Dedifferentiated amniotic fluid mesenchymal stem cell (primary cell): ENCODE measurements at regions not wholly inside any gene's neighbourhood (a gene's known extent, or its start where the extent isn't known, plus 50 kb on each side); places are given as distances from the start of the nearest gene placed in this dataset.

Source experiments
- DNase-seq: peaks from one replicate; pipeline ENCODE4 v3.0.0-alpha.2; 2016; ENCODE audit errors: extremely low spot score

DNA sequence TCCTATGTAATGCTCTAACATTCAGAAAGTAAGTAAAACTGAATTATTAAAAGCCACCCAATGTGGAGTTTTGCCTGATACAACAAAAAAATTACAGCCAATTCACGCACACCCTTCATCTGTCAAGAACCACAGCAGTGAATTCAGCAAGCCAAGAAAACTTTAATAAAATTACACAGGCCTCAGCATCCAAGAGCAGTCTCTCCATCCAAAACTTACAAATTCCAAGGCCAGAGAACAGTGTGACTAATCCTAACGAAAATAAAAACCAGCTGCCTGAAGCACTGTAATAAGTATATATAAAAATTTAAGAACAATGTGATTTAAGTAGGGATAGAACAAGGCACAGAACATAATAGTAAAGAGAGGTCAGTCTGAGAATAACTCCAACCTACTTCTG is 54.2 kb downstream of the SIX6 start:
- peak; percentile 86 for DNase-seq

- DNase-seq, result peak; percentile 69
Measured at GRCh38 chr14:60565211-60565610, 56.3 kb downstream of the SIX6 start.

GRCh38 chr14:60566101-60566500 is 57.2 kb downstream of the SIX6 start:
- DNase-seq, result no peak

GRCh38 chr14:60573943-60574495 is 65.1 kb downstream of the SIX6 start:
- peak; percentile 90 for DNase-seq

DNA sequence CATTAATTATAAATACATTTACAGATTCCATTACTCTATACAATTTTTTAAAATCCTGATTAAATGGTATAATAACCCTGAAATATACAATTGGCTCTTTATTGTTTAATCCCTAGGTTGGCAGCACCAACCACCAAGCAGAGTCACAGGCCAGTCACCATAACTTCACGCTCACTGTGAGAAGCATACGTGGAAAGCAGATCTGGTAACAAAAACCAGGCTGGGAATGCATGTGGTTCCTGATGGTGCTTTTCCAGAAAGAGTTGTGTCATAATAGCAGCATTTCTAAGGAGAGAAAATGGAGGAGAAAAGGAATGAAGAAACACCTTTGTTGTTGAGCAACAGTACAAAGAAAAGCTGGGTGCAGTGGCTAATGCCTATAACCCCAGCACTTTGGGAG is 66.1 kb downstream of the SIX6 start:
- DNase-seq, result no peak

DNA sequence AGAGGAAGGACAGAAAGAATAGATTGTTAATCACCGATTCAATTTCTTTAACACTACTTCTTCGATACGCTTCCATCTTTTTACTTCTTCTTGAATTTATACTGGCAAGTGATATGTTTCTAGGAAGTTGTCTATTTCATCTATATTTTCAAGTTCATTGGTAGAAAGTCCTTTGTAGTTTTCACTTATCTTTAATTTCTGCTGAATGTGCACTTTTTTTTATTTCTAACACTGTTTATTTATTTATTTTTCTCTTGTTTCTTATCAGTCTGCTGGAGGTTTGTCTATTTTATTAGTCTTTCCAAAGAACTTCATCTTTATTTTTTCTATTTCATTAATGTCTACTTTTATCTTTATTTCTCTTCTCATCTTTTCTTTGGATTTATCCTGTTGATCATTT is 63.6 kb downstream of the SIX1 start:
- DNase-seq, result no peak

DNA sequence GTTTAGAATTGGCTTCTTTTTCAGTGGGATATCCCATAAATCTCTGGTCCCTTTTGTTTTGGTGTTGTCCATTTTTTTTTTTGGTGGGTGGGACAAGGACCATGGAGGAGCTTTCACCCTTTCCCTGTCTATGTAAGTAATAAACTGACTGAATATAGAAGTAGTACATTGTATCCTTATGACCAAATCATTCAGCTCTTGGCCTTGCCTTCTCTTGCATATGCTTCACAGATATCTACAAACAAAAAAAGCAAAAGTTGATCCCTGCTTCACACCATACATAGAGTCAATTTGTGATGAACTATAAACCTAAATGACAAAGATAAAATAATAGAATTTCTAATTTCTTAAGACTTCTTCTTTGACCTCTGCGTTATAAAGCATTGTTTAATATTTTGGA is 59.8 kb downstream of the SIX1 start:
- no peak for DNase-seq

DNA sequence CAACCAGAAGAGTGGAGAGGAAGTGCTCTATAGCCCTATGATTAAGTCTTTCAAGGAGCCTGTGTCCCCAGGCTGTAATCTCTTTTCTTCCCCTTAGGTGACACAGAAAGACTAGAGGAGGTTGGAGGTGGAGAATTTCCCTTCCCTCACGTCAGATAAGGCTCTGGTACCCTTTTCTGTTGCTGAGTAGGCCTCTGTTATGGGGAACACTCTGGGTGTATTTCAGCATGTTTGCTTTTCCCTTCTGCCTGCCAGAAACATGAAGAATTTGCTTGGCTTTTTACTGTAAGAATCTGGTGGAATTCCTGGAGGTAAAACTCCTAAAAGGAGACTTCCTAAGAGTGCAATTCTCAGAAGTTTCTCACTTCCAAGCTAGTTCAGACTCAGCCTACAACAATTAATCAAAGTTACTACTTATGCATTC is 58.3 kb downstream of the SIX1 start:
- DNase-seq, result peak; percentile 16
